ENCODE measurements at regions not wholly inside any gene's neighbourhood (a gene's known extent, or its start where the extent isn't known, plus 50 kb on each side); places are given as distances from the start of the nearest gene placed in this dataset.

GRCh38 chr6:134676307-134677281 is 273.3 kb downstream of the ALDH8A1 start:
- Histone ChIP-seq H3K4me3 (no peak overlapping the region), H3K9me3 (no peaks in the 10 kb centered on the region), H3K27me3 (no peaks in the 10 kb centered on the region), H3K36me3 (no peaks in the 10 kb centered on the region), H3K4me1 (peaks cover 0 to 8% of the 10 kb centered on the region in 2 donors), H3K27ac (no peak overlapping the region)
- DNase-seq (ENCODE audit: low spot score), result no peak
- TF ChIP-seq CTCF (IDR thresholded peaks at IDR 0.05), result no peak

DNA sequence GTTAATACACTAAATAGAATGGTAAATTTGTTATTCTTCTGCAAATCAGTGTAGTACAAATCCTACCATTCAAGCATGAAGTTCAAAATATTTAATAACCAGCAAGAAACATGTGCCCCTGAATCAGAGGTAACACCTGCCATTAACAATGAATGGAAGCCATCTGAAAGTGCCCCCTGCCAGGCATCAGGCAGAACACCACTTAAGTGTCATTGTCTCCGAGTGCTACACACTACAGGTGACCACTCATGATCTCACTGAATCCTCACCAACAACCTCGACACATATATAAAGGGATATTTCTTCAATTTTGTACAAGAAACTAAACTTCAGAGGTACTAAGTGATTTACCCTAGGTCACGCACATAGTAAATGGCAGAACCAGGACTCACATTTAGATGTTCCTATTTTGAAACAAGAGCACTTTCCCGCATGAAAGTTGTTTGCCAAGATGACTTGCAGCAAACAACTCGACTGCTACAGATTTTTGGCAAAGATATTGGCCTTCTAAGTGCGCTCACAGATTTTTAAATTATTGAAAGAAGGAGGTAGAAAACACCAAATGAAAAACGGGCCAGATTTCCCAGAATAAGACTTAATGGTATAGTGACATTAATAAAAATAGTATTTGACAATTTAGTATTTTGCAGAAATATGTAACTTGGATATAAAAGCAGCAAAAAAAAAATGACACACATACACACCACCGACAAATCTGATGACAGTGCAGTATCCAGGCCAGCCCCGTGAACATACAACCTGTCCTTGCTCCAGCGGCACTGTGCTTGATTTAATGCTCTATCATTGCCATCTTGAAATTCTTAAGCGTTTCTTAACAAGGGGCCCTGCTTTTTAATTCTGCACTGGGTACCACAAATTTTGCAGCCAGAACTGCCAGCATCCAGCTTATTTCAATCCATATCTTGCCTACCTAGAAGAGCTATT is 274.5 kb downstream of the ALDH8A1 start:
- H3K9me3 ChIP-seq, result no peaks in the 10 kb centered on the region
- no peak for TF ChIP-seq CTCF (IDR thresholded peaks at IDR 0.05)
- H3K4me3 ChIP-seq, result no peak overlapping the region
- H3K27me3 ChIP-seq, result no peaks in the 10 kb centered on the region
- no peak for DNase-seq (ENCODE audit: low spot score)
- H3K27ac ChIP-seq, result no peak overlapping the region
- H3K36me3 ChIP-seq, result no peaks in the 10 kb centered on the region
- peaks cover 0 to 8% of the 10 kb centered on the region in 2 donors for H3K4me1 ChIP-seq

- H3K36me3 ChIP-seq, result no peaks in the 10 kb centered on the region
- no peak for TF ChIP-seq CTCF (IDR thresholded peaks at IDR 0.05)
- H3K4me3 ChIP-seq, result no peak overlapping the region
- no peak overlapping the region for H3K27ac ChIP-seq
- no peak for DNase-seq (ENCODE audit: low spot score)
- H3K4me1 ChIP-seq, result peaks cover 0 to 8% of the 10 kb centered on the region in 2 donors
- H3K9me3 ChIP-seq, result no peaks in the 10 kb centered on the region
- H3K27me3 ChIP-seq, result no peaks in the 10 kb centered on the region
Observed at GRCh38 chr6:134674562-134674961, 275.3 kb downstream of the ALDH8A1 start.

GRCh38 chr6:134669485-134669884 is 280.4 kb downstream of the ALDH8A1 start:
- Histone ChIP-seq H3K4me1 (no peaks in the 10 kb centered on the region), H3K27ac (no peak overlapping the region), H3K27me3 (no peaks in the 10 kb centered on the region), H3K4me3 (no peak overlapping the region), H3K36me3 (no peaks in the 10 kb centered on the region), H3K9me3 (no peaks in the 10 kb centered on the region)
- no peak for DNase-seq (ENCODE audit: low spot score)
- TF ChIP-seq CTCF (IDR thresholded peaks at IDR 0.05), result no peak

- Histone ChIP-seq H3K36me3 (no peaks in the 10 kb centered on the region), H3K27me3 (no peaks in the 10 kb centered on the region)
- TF ChIP-seq CTCF (IDR thresholded peaks at IDR 0.05), result no peak
Observed at GRCh38 chr6:134667111-134667510, 282.8 kb downstream of the ALDH8A1 start.

More at GRCh38 chr6:134667111-134667510, 282.8 kb downstream of the ALDH8A1 start:
- H3K27ac ChIP-seq, result no peak overlapping the region
- no peaks in the 10 kb centered on the region for H3K4me1 ChIP-seq
- no peaks in the 10 kb centered on the region for H3K9me3 ChIP-seq
- no peak for DNase-seq (ENCODE audit: low spot score)
- no peak overlapping the region for H3K4me3 ChIP-seq
